OCI-LY1 (cell line): ENCODE measurements at regions not wholly inside any gene's neighbourhood (a gene's known extent, or its start where the extent isn't known, plus 50 kb on each side); places are given as distances from the start of the nearest gene placed in this dataset.

Experiments used
- H2AFZ ChIP-seq: fragments of 200-600 bp; sonication (generic), shearing (Covaris generic); 2 replicates; pipeline ENCODE4 v1.6.0; 2014; ENCODE audit warnings: antibody characterized with exemption, mild to moderate bottlenecking, low read length
- H3F3A ChIP-seq: fragments of 200-600 bp; sonication (generic), shearing (Covaris generic); 2 replicates; pipeline ENCODE4 v1.6.0; 2014; ENCODE audit warnings: mild to moderate bottlenecking, antibody characterized with exemption, low read length, moderate library complexity; ENCODE audit not compliant: insufficient read depth
- H3K27ac ChIP-seq: fragments of 200-600 bp; sonication (generic); 2 replicates; pipeline ENCODE4 v1.5.1; 2014; ENCODE audit warnings: low read length, mixed run types, mild to moderate bottlenecking, low read depth; ENCODE audit not compliant: poor library complexity, severe bottlenecking
- H3K27me3 ChIP-seq: fragments of 200-600 bp; sonication (generic); 2 replicates; pipeline ENCODE4 v1.6.0; 2014; ENCODE audit warnings: antibody characterized with exemption, mild to moderate bottlenecking, low read length, moderate library complexity; ENCODE audit not compliant: insufficient read depth
- H3K36me3 ChIP-seq: fragments of 200-600 bp; sonication (generic); 2 replicates; pipeline ENCODE4 v1.6.1; 2014; ENCODE audit warnings: mild to moderate bottlenecking, antibody characterized with exemption, low read length, moderate library complexity, mixed read lengths; ENCODE audit not compliant: insufficient read depth
- H3K4me1 ChIP-seq: fragments of 200-600 bp; sonication (generic); 2 replicates; pipeline ENCODE4 v1.5.1; 2014; ENCODE audit warnings: mild to moderate bottlenecking, low read length, moderate library complexity; ENCODE audit not compliant: insufficient read depth, severe bottlenecking
- H3K4me2 ChIP-seq: fragments of 200-600 bp; sonication (generic), shearing (Covaris generic); 2 replicates; pipeline ENCODE4 v1.6.1; 2014; ENCODE audit warnings: low read length
- H3K4me3 ChIP-seq: fragments of 200-600 bp; sonication (generic); 2 replicates; pipeline ENCODE4 v1.5.1; 2014; ENCODE audit warnings: low read length, low read depth, mild to moderate bottlenecking, mixed read lengths; ENCODE audit not compliant: poor library complexity, severe bottlenecking
- H3K79me2 ChIP-seq: fragments of 200-600 bp; shearing (Covaris generic); 2 replicates; pipeline ENCODE4 v1.6.1; 2016; ENCODE audit warnings: mixed run types, low read length, mixed read lengths; ENCODE audit not compliant: insufficient read depth
- H3K9ac ChIP-seq: fragments of 200-600 bp; sonication (generic), shearing (Covaris generic); 2 replicates; pipeline ENCODE4 v1.6.1; 2014; ENCODE audit warnings: mild to moderate bottlenecking, low read length, mixed read lengths
- H3K9me2 ChIP-seq: fragments of 200-600 bp; sonication (generic), shearing (Covaris generic); 2 replicates; pipeline ENCODE4 v1.6.1; 2014; ENCODE audit warnings: low read depth, mild to moderate bottlenecking, low read length, mixed read lengths
- H3K9me3 ChIP-seq: fragments of 200-600 bp; shearing (Covaris generic); 2 replicates; pipeline ENCODE4 v1.6.1; 2014; ENCODE audit warnings: low read length, mixed read lengths
- H4K20me1 ChIP-seq: fragments of 200-600 bp; sonication (generic), shearing (Covaris generic); 2 replicates; pipeline ENCODE4 v1.6.0; 2016; ENCODE audit warnings: mild to moderate bottlenecking, low read length; ENCODE audit not compliant: insufficient read depth
- CTCF ChIP-seq: fragments of 200-600 bp; sonication (generic), shearing (Covaris generic); IDR thresholded peaks from 2 replicates; pipeline ENCODE4 v1.5.1; 2017; ENCODE audit warnings: mild to moderate bottlenecking, antibody characterized with exemption, low read length, moderate library complexity, mixed read lengths
- EZH2 ChIP-seq: fragments of 200-600 bp; sonication (generic), shearing (Covaris generic); IDR thresholded peaks from 2 replicates; pipeline ENCODE4 v1.8.0; 2017; ENCODE audit warnings: borderline replicate concordance, mixed run types, mild to moderate bottlenecking, antibody characterized with exemption, low read length, moderate library complexity, mixed read lengths

- no peak overlapping the region for H3K4me2 ChIP-seq
- H3K79me2 ChIP-seq, result no peaks in the 10 kb centered on the region
- H2AFZ ChIP-seq, result no peak overlapping the region
- H3K9me3 ChIP-seq, result no peaks in the 10 kb centered on the region
- no peaks in the 10 kb centered on the region for H3K9me2 ChIP-seq
- no peaks in the 10 kb centered on the region for H3K4me1 ChIP-seq
- no peaks in the 10 kb centered on the region for H4K20me1 ChIP-seq
- no peak for TF ChIP-seq EZH2
- no peak overlapping the region for H3K27ac ChIP-seq
- no peaks in the 10 kb centered on the region for H3K36me3 ChIP-seq
- no peak overlapping the region for H3K4me3 ChIP-seq
- H3K27me3 ChIP-seq, result no peaks in the 10 kb centered on the region
- no peak overlapping the region for H3K9ac ChIP-seq
- H3F3A ChIP-seq, result no peaks in the 10 kb centered on the region
Measured at GRCh38 chr4:106463622-106464021, 95.0 kb upstream of the GIMD1 start.

GRCh38 chr4:106454581-106454980 lies 86.0 kb upstream of the GIMD1 start:
- TF ChIP-seq EZH2 (no peak), CTCF (no peak)
- Histone ChIP-seq H3K27ac (no peak overlapping the region), H3K4me2 (no peak overlapping the region), H3K4me1 (no peaks in the 10 kb centered on the region), H3F3A (no peaks in the 10 kb centered on the region), H3K27me3 (no peaks in the 10 kb centered on the region), H3K36me3 (no peaks in the 10 kb centered on the region), H3K4me3 (no peak overlapping the region), H3K9ac (no peak overlapping the region), H3K79me2 (no peaks in the 10 kb centered on the region), H3K9me2 (no peaks in the 10 kb centered on the region), H4K20me1 (no peaks in the 10 kb centered on the region), H3K9me3 (no peaks in the 10 kb centered on the region), H2AFZ (no peak overlapping the region)

GRCh38 chr4:106454021-106454420 lies 85.4 kb upstream of the GIMD1 start:
- Histone ChIP-seq H3K79me2 (no peaks in the 10 kb centered on the region), H4K20me1 (no peaks in the 10 kb centered on the region), H3K9me2 (no peaks in the 10 kb centered on the region), H3K9ac (no peak overlapping the region), H2AFZ (no peak overlapping the region), H3K27ac (no peak overlapping the region), H3K4me3 (no peak overlapping the region), H3K27me3 (no peaks in the 10 kb centered on the region), H3K36me3 (no peaks in the 10 kb centered on the region), H3K4me2 (no peak overlapping the region), H3K4me1 (no peaks in the 10 kb centered on the region), H3K9me3 (no peaks in the 10 kb centered on the region), H3F3A (no peaks in the 10 kb centered on the region)
- TF ChIP-seq CTCF (no peak), EZH2 (no peak)

- H2AFZ ChIP-seq, result no peak overlapping the region
Measured at GRCh38 chr4:106451091-106451490, 82.5 kb upstream of the GIMD1 start.

More at GRCh38 chr4:106451091-106451490, 82.5 kb upstream of the GIMD1 start:
- Histone ChIP-seq H3K9me3 (no peaks in the 10 kb centered on the region), H3K79me2 (no peaks in the 10 kb centered on the region), H3K4me2 (no peak overlapping the region), H3K9me2 (no peaks in the 10 kb centered on the region), H3K4me3 (no peak overlapping the region), H3K36me3 (no peaks in the 10 kb centered on the region), H3F3A (no peaks in the 10 kb centered on the region), H3K27ac (no peak overlapping the region), H3K27me3 (no peaks in the 10 kb centered on the region), H4K20me1 (no peaks in the 10 kb centered on the region), H3K4me1 (no peaks in the 10 kb centered on the region), H3K9ac (no peak overlapping the region)
- TF ChIP-seq EZH2, result no peak
- no peak for TF ChIP-seq CTCF
